HG03432 (cell line): ENCODE measurements at regions not wholly inside any gene's neighbourhood (a gene's known extent, or its start where the extent isn't known, plus 50 kb on each side); places are given as distances from the start of the nearest gene placed in this dataset.

Source experiments
- ATAC-seq: cut with Tn5 transposase; IDR thresholded peaks from one replicate; pipeline ENCODE4 v1.9.1; 2021; ENCODE audit warnings: mild to moderate bottlenecking, moderate library complexity; ENCODE audit not compliant: unreplicated experiment

GRCh38 chr2:107020392-107020791 lies 134.4 kb upstream of the ST6GAL2 start:
- ATAC-seq: no peak

- ATAC-seq: no peak
Observed at GRCh38 chr2:107024269-107024668, 138.3 kb upstream of the ST6GAL2 start.

DNA sequence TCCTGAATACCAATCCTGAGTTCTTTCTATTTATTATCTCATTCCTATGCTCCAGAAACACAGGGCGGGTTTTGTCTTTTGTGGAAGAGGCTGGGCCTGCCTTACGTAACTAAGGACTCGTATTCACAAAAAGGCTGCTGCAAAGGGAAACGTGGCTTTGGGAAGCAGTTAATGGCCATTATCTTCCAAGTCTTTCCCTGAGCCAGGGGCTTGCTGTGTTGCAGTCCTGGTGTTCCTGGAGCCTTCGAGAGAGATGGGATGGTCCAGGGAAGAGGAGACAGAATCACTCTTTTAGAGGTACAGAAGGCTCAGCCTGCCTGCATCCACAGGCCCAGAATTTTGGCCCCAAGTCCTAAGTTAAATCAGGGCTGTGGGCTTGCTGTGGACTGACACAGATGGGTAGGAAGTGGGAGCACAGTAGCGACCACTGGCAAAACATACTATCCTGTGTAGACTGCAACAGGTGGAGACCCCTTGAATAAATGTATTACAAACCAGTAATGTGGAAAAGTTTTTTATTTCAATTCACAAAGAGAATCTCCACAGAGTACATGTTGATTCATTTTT lies 139.4 kb upstream of the ST6GAL2 start:
- no peak for ATAC-seq

DNA sequence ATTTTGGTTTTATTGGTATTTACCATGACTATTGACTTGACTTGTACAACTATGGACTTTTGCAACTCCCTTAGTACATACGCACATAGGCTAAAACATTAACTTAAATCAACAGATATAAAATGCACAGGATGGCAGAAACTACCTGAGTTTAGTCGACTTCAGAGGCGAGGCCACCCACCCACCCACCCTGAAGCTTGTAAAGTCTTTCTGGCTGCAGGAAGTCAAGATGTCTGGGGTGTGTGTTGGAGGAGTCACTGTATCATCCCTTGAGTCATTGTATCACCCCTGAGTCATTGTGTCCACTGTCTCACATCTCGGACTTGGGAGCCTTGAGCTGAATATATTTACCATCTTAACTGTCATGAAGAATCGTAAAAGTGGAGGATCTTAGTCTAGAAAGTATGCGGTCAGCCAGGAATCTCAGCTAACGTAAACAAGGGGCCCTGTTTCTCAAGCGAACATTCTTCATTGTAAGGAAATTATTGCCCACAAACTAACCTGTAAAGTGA lies 140.0 kb upstream of the ST6GAL2 start:
- no peak for ATAC-seq

DNA sequence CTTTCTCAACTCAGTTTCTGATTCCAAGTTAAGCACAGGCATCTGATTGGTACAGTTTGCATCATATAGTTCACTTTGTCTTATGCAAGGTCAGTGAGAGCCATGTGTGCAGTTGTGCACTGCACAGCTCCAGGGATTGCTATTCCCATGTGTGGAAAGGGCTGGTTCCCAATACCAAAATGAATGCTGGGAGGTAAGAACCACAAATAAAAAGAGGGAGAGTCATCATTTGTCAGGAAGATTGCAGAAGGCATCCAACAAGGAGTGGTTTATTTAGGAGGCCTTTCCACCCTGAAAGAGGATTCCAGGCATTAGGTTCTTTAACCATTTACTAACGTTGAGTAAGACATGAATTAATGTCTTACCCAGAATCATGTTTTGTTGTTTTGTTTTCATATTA lies 141.2 kb upstream of the ST6GAL2 start:
- ATAC-seq: no peak

DNA sequence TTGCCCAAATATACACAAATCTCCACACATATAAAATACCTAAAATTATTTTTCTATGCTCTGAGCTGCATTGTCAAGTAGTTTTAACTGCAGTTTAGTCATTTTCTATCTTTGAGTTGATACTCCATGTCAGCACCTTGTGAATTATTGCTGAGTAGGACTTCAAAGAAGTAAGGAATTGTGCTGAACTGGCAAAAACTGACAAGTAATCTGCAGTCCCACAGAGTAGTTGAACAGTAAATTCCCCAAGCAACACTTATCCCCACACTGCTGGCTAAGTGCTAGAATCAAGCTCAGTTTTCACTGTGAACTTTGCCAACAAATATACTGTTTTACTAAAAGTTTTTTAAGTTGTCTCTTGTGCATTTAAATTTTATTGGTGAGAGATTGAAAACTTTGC lies 141.8 kb upstream of the ST6GAL2 start:
- no peak for ATAC-seq

DNA sequence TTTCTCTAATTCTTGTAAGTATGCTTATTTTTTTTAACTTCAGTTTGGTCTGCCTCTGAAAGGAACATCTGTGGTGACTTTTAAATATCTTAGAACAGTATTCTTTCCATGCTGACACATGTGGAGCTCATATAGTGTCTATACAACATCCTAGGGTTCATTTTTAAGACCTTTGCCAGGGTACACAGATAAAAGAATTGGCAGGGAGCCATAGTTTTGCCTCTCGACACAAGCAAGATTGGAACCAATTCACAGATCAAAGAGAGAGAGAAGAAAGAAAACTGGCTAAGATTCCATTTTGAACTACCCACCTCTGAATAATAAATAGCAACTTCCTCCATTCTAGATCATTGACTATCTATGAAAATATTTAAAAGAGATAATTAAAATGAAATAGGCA lies 142.7 kb upstream of the ST6GAL2 start:
- ATAC-seq: no peak

DNA sequence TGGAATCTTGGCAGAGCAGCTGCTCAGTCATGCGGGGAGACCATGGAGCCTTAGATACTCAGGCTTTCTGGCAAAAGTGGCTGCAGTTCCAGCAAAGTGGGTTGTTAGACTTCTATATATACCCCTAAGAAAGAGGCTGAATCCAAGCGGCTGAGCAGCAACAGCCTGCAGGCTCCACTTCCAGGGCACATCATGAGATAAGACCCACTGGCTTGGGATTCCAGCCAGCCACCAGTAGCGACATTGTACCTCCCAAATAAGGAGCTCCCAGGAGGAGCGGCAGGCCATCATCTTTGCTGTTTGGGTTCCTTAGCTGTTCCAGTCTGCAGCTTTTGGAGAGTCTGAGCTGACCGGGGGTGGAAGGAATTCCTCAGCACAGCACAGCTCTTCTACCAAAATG lies 150.3 kb upstream of the ST6GAL2 start:
- ATAC-seq: no peak

DNA sequence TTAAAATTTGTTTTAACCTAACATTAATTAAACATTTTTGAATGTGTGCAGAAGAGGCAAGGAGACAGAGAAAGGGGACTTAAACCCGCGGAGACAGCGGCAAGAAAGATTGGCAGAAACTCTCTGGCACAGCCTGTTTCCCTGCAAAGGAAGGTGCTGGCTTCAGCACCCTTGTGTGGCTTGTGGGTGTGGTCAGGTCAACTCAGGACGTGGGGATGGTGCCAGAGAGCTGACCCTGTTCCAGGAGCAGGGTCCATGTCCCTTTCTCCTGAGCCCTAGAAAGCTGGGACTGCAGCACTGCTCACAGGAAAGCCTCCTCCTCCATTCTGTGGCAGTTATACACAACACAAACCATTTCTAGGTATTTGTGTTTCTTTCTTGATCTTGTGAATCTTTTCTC lies 176.2 kb upstream of the ST6GAL2 start:
- no peak for ATAC-seq

GRCh38 chr2:107062599-107063220 lies 176.7 kb upstream of the ST6GAL2 start:
- no peak for ATAC-seq

DNA sequence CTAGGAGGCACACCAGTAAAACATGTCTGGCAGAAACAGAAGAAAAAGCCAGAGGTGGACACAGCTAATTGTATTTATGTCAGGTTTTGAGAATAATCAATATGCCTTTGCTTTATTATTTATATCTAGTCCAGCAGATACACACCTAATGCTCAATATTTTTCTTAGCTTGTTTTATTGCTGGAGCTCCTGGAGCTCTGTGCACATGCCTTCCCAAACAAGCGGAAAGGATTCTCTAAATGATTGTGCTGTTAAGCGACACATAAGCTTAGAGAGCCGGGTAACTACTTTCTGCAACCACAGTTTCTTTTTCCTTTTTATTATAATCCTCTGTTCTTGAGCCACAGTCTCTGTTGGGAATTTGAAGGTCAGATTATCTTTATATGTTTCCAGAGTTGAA lies 177.3 kb upstream of the ST6GAL2 start:
- ATAC-seq: no peak

DNA sequence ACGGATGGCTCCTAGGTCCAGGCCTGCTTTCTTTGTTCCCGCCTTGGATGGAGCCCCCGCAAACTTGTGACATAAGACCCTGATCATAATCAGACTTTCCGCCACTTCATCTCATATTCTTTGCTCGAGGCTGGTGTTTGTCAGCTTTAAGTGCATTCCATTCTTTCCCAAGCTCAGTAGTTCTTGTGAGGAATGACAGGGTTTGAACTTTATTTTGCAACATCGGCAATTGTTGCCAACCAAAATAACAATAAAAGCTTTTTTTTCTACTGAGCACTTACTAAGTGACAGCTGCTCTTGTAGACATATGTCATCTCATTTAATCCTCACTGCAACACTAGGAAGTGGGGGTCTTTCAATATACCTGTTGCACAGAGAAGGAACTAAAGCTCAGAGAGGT lies 178.8 kb upstream of the ST6GAL2 start:
- ATAC-seq: no peak

DNA sequence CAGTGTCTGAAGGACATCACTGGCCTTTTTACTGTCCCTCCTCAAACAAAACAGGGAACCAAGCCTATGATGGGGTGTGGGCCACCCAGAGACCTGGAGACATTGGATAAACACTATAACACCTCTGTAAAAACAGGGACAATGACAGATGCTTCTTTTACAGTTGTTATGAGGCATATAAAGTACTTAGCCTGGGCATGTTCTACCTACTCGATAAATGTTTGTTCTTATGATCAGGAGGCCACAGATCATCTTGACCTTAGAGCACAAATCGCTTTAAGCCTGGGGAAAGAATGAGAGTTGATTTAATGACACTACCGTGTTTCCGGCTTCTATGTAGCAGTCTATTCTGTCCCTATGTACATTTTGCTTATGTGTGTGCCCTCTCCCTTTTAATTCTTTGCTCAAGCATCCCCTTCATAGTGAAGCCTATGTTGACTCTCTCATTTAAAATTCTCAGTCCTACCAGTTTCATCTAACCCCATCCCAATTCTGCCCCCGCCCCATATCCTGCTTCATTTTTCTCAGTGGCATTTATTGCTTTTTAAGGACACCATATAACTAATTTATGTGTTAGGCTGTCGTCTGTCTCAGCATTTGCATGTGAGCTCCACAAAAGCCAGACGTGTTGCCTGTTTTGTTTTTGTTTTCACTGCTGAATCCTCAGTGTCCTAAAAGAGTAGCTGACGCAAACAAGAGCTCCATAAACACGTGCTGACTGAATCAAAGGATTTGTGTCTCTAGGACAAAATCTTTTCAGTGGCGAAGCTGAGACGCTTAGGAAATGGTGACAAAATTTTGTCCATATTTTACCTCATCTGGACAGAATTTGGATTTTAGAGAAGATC lies 182.3 kb upstream of the ST6GAL2 start:
- no peak for ATAC-seq

DNA sequence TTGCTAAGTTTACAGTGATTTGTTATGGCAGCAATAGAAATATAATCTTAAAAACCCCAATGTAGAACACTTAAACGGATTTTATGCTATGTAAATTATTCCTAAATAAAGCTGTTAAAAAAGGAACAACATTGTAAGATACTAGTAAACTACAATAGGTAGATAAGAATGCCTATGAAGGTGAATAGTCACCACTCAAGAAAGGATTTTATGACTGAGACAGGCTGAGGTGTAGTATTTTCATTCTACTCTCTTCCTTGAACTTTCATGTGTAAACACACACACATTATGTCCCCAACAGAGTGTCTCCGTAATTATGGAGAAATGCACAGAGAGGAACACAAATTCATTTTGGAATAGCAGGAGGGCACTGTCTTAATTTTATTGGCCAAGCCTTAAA lies 183.9 kb upstream of the ST6GAL2 start:
- ATAC-seq: no peak

- ATAC-seq: no peak
Observed at GRCh38 chr2:107072150-107072940, 186.4 kb upstream of the ST6GAL2 start.

GRCh38 chr2:107078584-107078983 lies 192.6 kb upstream of the ST6GAL2 start:
- no peak for ATAC-seq

DNA sequence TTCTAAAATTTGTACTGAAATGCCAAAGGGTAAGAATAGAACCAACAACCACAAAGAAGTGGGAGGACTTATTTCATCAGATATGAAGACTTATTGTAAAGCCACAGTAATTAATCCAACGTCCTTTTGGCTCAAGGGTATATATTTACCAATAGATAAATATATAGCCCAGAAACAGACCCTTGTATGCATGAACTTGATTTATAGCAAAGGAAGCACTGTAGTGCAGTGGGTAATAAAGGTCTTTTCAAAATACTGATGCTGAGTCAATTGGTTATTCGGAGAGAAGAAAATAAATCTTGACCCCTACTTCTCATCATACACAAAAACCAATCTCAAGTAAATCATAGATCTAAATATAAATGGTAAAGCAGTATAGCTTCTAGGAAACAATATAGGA lies 200.5 kb upstream of the ST6GAL2 start:
- ATAC-seq: no peak

GRCh38 chr2:107088156-107088555 lies 202.2 kb upstream of the ST6GAL2 start:
- no peak for ATAC-seq

- ATAC-seq: no peak
Observed at GRCh38 chr2:107091163-107091864, 205.3 kb upstream of the ST6GAL2 start.

DNA sequence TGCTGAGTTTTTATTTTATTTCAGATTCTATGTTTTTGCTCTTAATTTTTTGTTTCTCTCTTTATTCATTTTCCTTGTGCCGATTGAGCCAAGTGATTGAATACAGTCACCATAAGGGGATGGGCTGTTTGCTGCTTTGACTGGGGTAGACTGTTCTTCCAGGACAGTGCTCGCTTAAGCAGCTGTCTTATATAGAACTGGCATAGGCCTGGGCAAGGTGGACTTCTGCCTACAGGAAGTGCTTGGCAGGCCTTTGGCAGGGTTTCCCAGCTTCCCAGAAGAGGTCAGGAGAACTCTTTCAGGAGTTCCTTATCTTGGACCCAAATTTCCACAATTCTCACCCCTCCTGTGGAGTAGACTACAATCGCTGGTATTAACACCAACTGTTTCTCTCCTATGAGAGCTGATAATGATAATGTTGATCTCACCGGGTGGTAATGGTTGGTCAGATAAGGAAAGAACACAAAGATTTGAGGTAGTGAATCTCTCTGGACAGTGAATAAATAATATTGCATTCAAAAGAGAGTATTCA lies 207.5 kb upstream of the ST6GAL2 start:
- ATAC-seq: no peak
